MCF 10A (cell line): ENCODE measurements at regions not wholly inside any gene's neighbourhood (a gene's known extent, or its start where the extent isn't known, plus 50 kb on each side); places are given as distances from the start of the nearest gene placed in this dataset.

Experiments
- BruUV-seq: library from RNA; stranded (reverse); fragments of 400-500 nt; replicated peaks from 2 replicates; lab custom pipeline; 2021; lab: Mats Ljungman, UMichigan
- CTCF ChIA-PET: fragments of 300-600 bp; sonication (Branson Sonifier 250); formaldehyde crosslinking; extraction: SDS; loops from one replicate; lab custom pipeline; 2021; ENCODE audit warnings: antibody characterized with exemption, inconsistent platforms; lab: Yijun Ruan, JAX
- POLR2A ChIA-PET: fragments of 300-600, 350-650 bp; sonication (Branson Sonifier 250); formaldehyde crosslinking; extraction: SDS; loops from one replicate; lab custom pipeline; 2020; ENCODE audit warnings: antibody characterized with exemption, inconsistent platforms; lab: Yijun Ruan, JAX
- DNase-seq: peaks from one replicate; pipeline ENCODE4 v3.0.0-alpha.2; 2018; ENCODE audit not compliant: unreplicated experiment
- H3K27ac Mint-ChIP-seq: one replicate; pipeline ENCODE4 v1.8.0; 2022; ENCODE audit warnings: mild to moderate bottlenecking, low read depth, mixed read lengths; ENCODE audit not compliant: unreplicated experiment
- H3K27me3 Mint-ChIP-seq: one replicate; pipeline ENCODE4 v1.8.0; 2022; ENCODE audit warnings: mixed read lengths; ENCODE audit not compliant: insufficient read depth, unreplicated experiment
- H3K36me3 Mint-ChIP-seq: one replicate; pipeline ENCODE4 v1.8.0; 2022; ENCODE audit warnings: mild to moderate bottlenecking, moderate library complexity, mixed read lengths; ENCODE audit not compliant: insufficient read depth, unreplicated experiment
- H3K4me1 Mint-ChIP-seq: one replicate; pipeline ENCODE4 v1.8.0; 2022; ENCODE audit warnings: mixed read lengths; ENCODE audit not compliant: insufficient read depth, unreplicated experiment
- H3K4me3 Mint-ChIP-seq: one replicate; pipeline ENCODE4 v1.8.0; 2022; ENCODE audit warnings: mild to moderate bottlenecking, moderate library complexity, mixed read lengths; ENCODE audit not compliant: unreplicated experiment
- H3K9me3 Mint-ChIP-seq: one replicate; pipeline ENCODE4 v1.8.0; 2022; ENCODE audit warnings: mixed read lengths; ENCODE audit not compliant: unreplicated experiment
- CTCF ChIP-seq: fragments of 200-600 bp; IDR thresholded peaks from one replicate; pipeline ENCODE4 v1.8.0; 2022; ENCODE audit warnings: antibody characterized with exemption, mild to moderate bottlenecking; ENCODE audit not compliant: unreplicated experiment
- intact Hi-C: fragments of 100-400 bp; cut with micrococcal nuclease; formaldehyde crosslinking; loops from 2 replicates; pipeline ENCODE4 v1.14.1; 2022

GRCh38 chr10:131842351-131843088 lies 58.3 kb upstream of the PPP2R2D start:
- no TSS peak for BruUV-seq
- peaks cover 8% of the 10 kb centered on the region for H3K9me3 Mint-ChIP-seq
- ChIA-PET POLR2A (no interaction called here), CTCF (interaction anchor here (0.6 to 1.2 kb wide), 2 partner anchors 484 to 1764 kb away, joined by 3 read pairs; no protein-coding TSS in a partner anchor)
- DNase-seq, result no peak
- no peaks in the 10 kb centered on the region for H3K4me1 Mint-ChIP-seq
- H3K36me3 Mint-ChIP-seq, result no peaks in the 10 kb centered on the region
- H3K27me3 Mint-ChIP-seq, result no peaks in the 10 kb centered on the region
- no peak overlapping the region for H3K4me3 Mint-ChIP-seq
- no peak overlapping the region for H3K27ac Mint-ChIP-seq
- no peak for TF ChIP-seq CTCF
- intact Hi-C loops, result no loop called here

GRCh38 chr10:131843089-131843595 lies 57.7 kb upstream of the PPP2R2D start:
- ChIA-PET POLR2A (no interaction called here), CTCF (interaction anchor here (0.6 kb wide), 1 partner anchor 484 kb away, joined by 3 read pairs; no protein-coding TSS in a partner anchor)
- DNase-seq, result no peak
- Mint-ChIP-seq H3K27ac (no peak overlapping the region), H3K9me3 (peaks cover 8% of the 10 kb centered on the region), H3K27me3 (no peaks in the 10 kb centered on the region), H3K36me3 (no peaks in the 10 kb centered on the region), H3K4me1 (no peaks in the 10 kb centered on the region), H3K4me3 (no peak overlapping the region)
- intact Hi-C loops, result no loop called here
- BruUV-seq, result no TSS peak
- TF ChIP-seq CTCF, result no peak

- no TSS peak for BruUV-seq
- no peaks in the 10 kb centered on the region for H3K4me1 Mint-ChIP-seq
- POLR2A ChIA-PET, result no interaction called here
- intact Hi-C loops, result no loop called here
- H3K9me3 Mint-ChIP-seq, result peaks cover 8% of the 10 kb centered on the region
- no peak for DNase-seq
- TF ChIP-seq CTCF, result no peak
- no peaks in the 10 kb centered on the region for H3K27me3 Mint-ChIP-seq
- no peak overlapping the region for H3K27ac Mint-ChIP-seq
- CTCF ChIA-PET, result no interaction called here
- H3K36me3 Mint-ChIP-seq, result no peaks in the 10 kb centered on the region
- H3K4me3 Mint-ChIP-seq, result no peak overlapping the region
Observed at GRCh38 chr10:131843881-131844284, 56.9 kb upstream of the PPP2R2D start.

GRCh38 chr10:131844529-131845084 lies 56.2 kb upstream of the PPP2R2D start:
- BruUV-seq, result no TSS peak

More at GRCh38 chr10:131844529-131845084, 56.2 kb upstream of the PPP2R2D start:
- ChIA-PET POLR2A (no interaction called here), CTCF (interaction anchor here (0.7 kb wide), 1 partner anchor 80 kb away, joined by 3 read pairs; no protein-coding TSS in a partner anchor)
- Mint-ChIP-seq H3K4me3 (no peak overlapping the region), H3K9me3 (peaks cover 8% of the 10 kb centered on the region), H3K36me3 (no peaks in the 10 kb centered on the region), H3K27ac (no peak overlapping the region), H3K4me1 (no peaks in the 10 kb centered on the region), H3K27me3 (no peaks in the 10 kb centered on the region)
- no peak for DNase-seq
- intact Hi-C loops, result no loop called here
- TF ChIP-seq CTCF, result no peak
